ENCODE measurements at regions not wholly inside any gene's neighbourhood (a gene's known extent, or its start where the extent isn't known, plus 50 kb on each side); places are given as distances from the start of the nearest gene placed in this dataset.

- CTCF ChIA-PET, result no interaction called here
Observed at GRCh38 chr13:51524312-51524711, 60.0 kb upstream of the WDFY2 start.

More at GRCh38 chr13:51524312-51524711, 60.0 kb upstream of the WDFY2 start:
- Mint-ChIP-seq H3K27ac (no peak overlapping the region), H3K27me3 (no peaks in the 10 kb centered on the region), H3K4me1 (peaks cover 5% of the 10 kb centered on the region), H3K4me3 (no peak overlapping the region), H3K9me3 (ENCODE audit: insufficient read depth) (peaks cover 3% of the 10 kb centered on the region)
- Histone ChIP-seq H3K36me3 (replicated peaks in 1 of 2; ENCODE audit: control extremely low read depth in 1 of 2, control insufficient read depth in 1 of 2, extremely low read depth in 1 of 2, insufficient read depth in 2 of 2, low read length in 1 of 2) (no peaks in the 10 kb centered on the region), H3K27ac (ENCODE audit: low read length in 2 of 2) (no peak overlapping the region), H3K4me3 (ENCODE audit: control extremely low read depth in 1 of 5, extremely low read depth in 1 of 5, insufficient read depth in 1 of 5, low read depth in 2 of 5, low read length in 4 of 5) (no peak overlapping the region), H4K20me1 (ENCODE audit: control insufficient read depth, insufficient read depth, low read length, poor library complexity, severe bottlenecking) (no peaks in the 10 kb centered on the region), H3K79me2 (ENCODE audit: control insufficient read depth, insufficient read depth, low read length) (no peaks in the 10 kb centered on the region), H3K9ac (ENCODE audit: low read length) (no peak overlapping the region), H3K9me3 (ENCODE audit: control extremely low read depth in 1 of 3, control insufficient read depth in 2 of 3, insufficient read depth in 1 of 3, low read length in 2 of 3) (no peaks in the 10 kb centered on the region), H3K27me3 (replicated peaks in 1 of 4; ENCODE audit: control extremely low read depth in 1 of 4, control insufficient read depth in 3 of 4, insufficient read depth in 4 of 4, low read length in 3 of 4) (no peaks in the 10 kb centered on the region), H3K4me1 (ENCODE audit: control insufficient read depth in 2 of 2, insufficient read depth in 2 of 2, low read length in 2 of 2) (peaks cover 4 to 5% of the 10 kb centered on the region in 2 donors), H3K4me2 (replicated peaks; ENCODE audit: low read depth, low read length, poor library complexity, severe bottlenecking) (no peak overlapping the region), H2AFZ (ENCODE audit: insufficient read depth, low read depth, low read length, poor library complexity, severe bottlenecking) (no peak overlapping the region)
- no peak for DNase-seq
- POLR2A ChIA-PET, result no interaction called here
- TF ChIP-seq EZH2 (IDR thresholded peaks at IDR 0.05; ENCODE audit: borderline replicate concordance, insufficient read depth, low read depth, low read length, poor library complexity, severe bottlenecking) (no peak), CTCF (IDR thresholded peaks at IDR 0.05) (no peak)
- 93% methylated on average over 2 of the region's 4 CpGs for WGBS (ENCODE audit: insufficient coverage)
- intact Hi-C loops (cut with micrococcal nuclease), result no loop called here
- no peak for ATAC-seq (ENCODE audit: low read depth)

Data from B cell (primary cell).